Spleen (tissue), 7 donors: ENCODE measurements at regions not wholly inside any gene's neighbourhood (a gene's known extent, or its start where the extent isn't known, plus 50 kb on each side); places are given as distances from the start of the nearest gene placed in this dataset.

ENCODE experiments used
- POLR2A ChIP-seq, 3 donors: fragments of 450-650 bp; IDR thresholded peaks; one replicate each; pipeline ENCODE4 v1.5.1; 2017; ENCODE audit warnings: antibody characterized with exemption in 3 of 3, mild to moderate bottlenecking in 1 of 3
- TF ChIP-seq, protein P1 (sequence below), 11 experiments: fragments of 200-600 bp in 7 of 11; fragments of 450-650 bp in 4 of 11; sonication (generic) in 4 of 11; IDR thresholded peaks in 8 of 11; conservative IDR thresholded peaks in 3 of 11; 1 replicate in 7 of 11; 2 replicates in 4 of 11; pipeline versions ENCODE4 v1.4.0 to v1.8.0; 2016 to 2021; ENCODE audit warnings: antibody characterized with exemption in 11 of 11, inconsistent platforms in 4 of 11, mild to moderate bottlenecking in 1 of 11
- donor health status: DM: no; HTN: no; CAD: no; lungs with moderate emphysema.
- donor health status: DM: no; HTN: no; CAD: no.
- donor health status: DM: no; HTN: no; CAD: no.

DNA sequence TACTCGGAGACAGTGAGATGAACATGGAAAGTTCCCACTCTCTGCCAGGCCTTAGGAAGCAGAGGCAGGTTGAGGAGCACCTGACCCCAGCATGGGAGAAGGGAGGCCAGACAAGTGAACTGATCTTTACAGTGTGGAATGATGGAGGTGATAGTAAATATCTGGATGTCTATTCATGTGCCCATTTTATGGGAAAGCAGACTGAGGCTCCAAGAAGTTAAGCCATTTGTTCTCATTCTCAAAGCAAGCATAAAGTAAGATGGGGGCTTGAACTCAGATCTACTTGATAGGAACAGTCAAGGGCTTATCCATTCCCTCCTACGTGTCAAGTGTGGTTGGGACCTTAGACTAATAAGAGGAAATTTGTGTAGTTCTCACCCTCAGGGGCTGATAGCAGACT, 461.5 kb downstream of the MN1 start:
- TF ChIP-seq, protein P1, sequence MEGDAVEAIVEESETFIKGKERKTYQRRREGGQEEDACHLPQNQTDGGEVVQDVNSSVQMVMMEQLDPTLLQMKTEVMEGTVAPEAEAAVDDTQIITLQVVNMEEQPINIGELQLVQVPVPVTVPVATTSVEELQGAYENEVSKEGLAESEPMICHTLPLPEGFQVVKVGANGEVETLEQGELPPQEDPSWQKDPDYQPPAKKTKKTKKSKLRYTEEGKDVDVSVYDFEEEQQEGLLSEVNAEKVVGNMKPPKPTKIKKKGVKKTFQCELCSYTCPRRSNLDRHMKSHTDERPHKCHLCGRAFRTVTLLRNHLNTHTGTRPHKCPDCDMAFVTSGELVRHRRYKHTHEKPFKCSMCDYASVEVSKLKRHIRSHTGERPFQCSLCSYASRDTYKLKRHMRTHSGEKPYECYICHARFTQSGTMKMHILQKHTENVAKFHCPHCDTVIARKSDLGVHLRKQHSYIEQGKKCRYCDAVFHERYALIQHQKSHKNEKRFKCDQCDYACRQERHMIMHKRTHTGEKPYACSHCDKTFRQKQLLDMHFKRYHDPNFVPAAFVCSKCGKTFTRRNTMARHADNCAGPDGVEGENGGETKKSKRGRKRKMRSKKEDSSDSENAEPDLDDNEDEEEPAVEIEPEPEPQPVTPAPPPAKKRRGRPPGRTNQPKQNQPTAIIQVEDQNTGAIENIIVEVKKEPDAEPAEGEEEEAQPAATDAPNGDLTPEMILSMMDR (IDR thresholded peaks at IDR 0.05 in 8 of 11, conservative IDR thresholded peaks at IDR 0.05 in 3 of 11) = no peak
- no peak for TF ChIP-seq POLR2A (IDR thresholded peaks at IDR 0.05)
